RWPE2 (cell line): ENCODE measurements at regions not wholly inside any gene's neighbourhood (a gene's known extent, or its start where the extent isn't known, plus 50 kb on each side); places are given as distances from the start of the nearest gene placed in this dataset.

Source experiments
- ATAC-seq: fragments of 200-7000 bp; cut with Tn5 transposase; 3 replicates; pipeline ENCODE4 v1.9.1; 2021; ENCODE audit warnings: low read depth
- DNase-seq: peaks from one replicate; pipeline ENCODE4 v3.0.0-alpha.2; 2020; ENCODE audit warnings: low spot score
- H3K27ac ChIP-seq: fragments of 450-650 bp; 2 replicates; pipeline ENCODE4 v1.5.1; 2017; ENCODE audit warnings: mild to moderate bottlenecking; ENCODE audit not compliant: poor library complexity, severe bottlenecking
- H3K27me3 ChIP-seq: fragments of 250-450 bp; sonication (Bioruptor Pico); 2 replicates; pipeline ENCODE4 v1.5.1; 2021; ENCODE audit warnings: mild to moderate bottlenecking, moderate library complexity; ENCODE audit not compliant: insufficient read depth, poor library complexity, severe bottlenecking
- H3K36me3 ChIP-seq: fragments of 250-450 bp; sonication (Bioruptor Pico); 2 replicates; pipeline ENCODE4 v1.5.1; 2020; ENCODE audit warnings: low read depth, mild to moderate bottlenecking, moderate library complexity
- H3K4me1 ChIP-seq: fragments of 250-450 bp; sonication (Bioruptor Pico); 2 replicates; pipeline ENCODE4 v1.5.1; 2021; ENCODE audit warnings: mild to moderate bottlenecking, moderate library complexity; ENCODE audit not compliant: insufficient read depth, poor library complexity, severe bottlenecking
- H3K4me3 ChIP-seq: fragments of 250-450 bp; sonication (Bioruptor Pico); 2 replicates; pipeline ENCODE4 v1.5.1; 2021; ENCODE audit warnings: mild to moderate bottlenecking, moderate library complexity; ENCODE audit not compliant: severe bottlenecking
- H3K9me3 ChIP-seq: fragments of 250-450 bp; sonication (Bioruptor Pico); 2 replicates; pipeline ENCODE4 v1.5.1; 2021; ENCODE audit warnings: mild to moderate bottlenecking, moderate library complexity; ENCODE audit not compliant: severe bottlenecking
- TF ChIP-seq, protein P1 (sequence below): fragments of 450-650 bp; IDR thresholded peaks from one replicate; pipeline ENCODE4 v1.5.1; 2017; ENCODE audit warnings: mild to moderate bottlenecking, moderate library complexity; ENCODE audit not compliant: poor library complexity, severe bottlenecking

DNA sequence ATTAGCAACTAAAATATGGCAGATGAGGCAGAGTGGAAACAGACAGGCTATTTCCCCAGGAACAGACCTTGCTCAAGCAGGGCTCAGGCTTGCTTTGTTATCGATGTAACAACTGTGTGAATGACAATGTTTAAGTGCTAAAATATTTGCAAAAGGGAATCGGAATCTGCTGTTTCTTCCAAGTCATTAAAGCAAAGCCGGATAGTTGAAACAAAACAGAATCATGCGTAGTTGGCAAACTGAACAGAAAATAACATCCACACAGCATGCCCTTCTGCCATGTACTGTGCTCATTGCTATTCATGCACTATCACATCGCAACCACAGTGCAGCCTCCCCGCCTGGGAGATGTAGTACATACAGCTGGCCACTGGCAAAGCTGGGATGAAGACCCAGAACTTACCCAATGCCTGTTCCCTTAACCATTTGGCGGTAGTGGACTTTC lies 799.1 kb downstream of the DIAPH3 start:
- peaks cover 5% of the 10 kb centered on the region for H3K27me3 ChIP-seq
- no peak for ATAC-seq
- no peaks in the 10 kb centered on the region for H3K4me1 ChIP-seq
- DNase-seq, result no peak
- no peak overlapping the region for H3K4me3 ChIP-seq
- no peaks in the 10 kb centered on the region for H3K36me3 ChIP-seq
- H3K27ac ChIP-seq, result no peak overlapping the region
- TF ChIP-seq, protein P1, sequence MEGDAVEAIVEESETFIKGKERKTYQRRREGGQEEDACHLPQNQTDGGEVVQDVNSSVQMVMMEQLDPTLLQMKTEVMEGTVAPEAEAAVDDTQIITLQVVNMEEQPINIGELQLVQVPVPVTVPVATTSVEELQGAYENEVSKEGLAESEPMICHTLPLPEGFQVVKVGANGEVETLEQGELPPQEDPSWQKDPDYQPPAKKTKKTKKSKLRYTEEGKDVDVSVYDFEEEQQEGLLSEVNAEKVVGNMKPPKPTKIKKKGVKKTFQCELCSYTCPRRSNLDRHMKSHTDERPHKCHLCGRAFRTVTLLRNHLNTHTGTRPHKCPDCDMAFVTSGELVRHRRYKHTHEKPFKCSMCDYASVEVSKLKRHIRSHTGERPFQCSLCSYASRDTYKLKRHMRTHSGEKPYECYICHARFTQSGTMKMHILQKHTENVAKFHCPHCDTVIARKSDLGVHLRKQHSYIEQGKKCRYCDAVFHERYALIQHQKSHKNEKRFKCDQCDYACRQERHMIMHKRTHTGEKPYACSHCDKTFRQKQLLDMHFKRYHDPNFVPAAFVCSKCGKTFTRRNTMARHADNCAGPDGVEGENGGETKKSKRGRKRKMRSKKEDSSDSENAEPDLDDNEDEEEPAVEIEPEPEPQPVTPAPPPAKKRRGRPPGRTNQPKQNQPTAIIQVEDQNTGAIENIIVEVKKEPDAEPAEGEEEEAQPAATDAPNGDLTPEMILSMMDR, result no peak
- H3K9me3 ChIP-seq, result no peaks in the 10 kb centered on the region

DNA sequence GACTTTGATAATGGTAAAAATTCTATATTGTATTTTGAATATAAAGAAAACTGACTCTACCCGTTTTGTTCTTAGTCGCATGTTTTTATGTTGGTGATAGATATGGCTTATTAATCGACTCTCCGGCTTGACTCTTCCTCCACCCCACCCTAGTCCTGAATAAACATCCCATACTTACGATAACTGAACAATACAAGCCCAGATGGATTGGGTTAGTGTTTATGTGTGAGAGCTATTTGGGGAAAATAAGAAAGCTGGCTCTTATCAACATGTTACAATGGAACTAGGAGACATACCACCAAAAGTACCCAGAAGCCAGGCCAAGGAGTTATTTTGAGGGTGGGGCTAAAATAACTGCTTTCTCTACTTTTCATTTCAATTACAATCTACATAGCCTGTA lies 796.3 kb downstream of the DIAPH3 start:
- H3K4me1 ChIP-seq, result no peaks in the 10 kb centered on the region
- no peak for ATAC-seq
- TF ChIP-seq, protein P1, result no peak
- no peaks in the 10 kb centered on the region for H3K36me3 ChIP-seq
- H3K4me3 ChIP-seq, result no peak overlapping the region
- no peak overlapping the region for H3K27ac ChIP-seq
- no peak for DNase-seq
- peaks cover 5% of the 10 kb centered on the region for H3K27me3 ChIP-seq
- H3K9me3 ChIP-seq, result no peaks in the 10 kb centered on the region

DNA sequence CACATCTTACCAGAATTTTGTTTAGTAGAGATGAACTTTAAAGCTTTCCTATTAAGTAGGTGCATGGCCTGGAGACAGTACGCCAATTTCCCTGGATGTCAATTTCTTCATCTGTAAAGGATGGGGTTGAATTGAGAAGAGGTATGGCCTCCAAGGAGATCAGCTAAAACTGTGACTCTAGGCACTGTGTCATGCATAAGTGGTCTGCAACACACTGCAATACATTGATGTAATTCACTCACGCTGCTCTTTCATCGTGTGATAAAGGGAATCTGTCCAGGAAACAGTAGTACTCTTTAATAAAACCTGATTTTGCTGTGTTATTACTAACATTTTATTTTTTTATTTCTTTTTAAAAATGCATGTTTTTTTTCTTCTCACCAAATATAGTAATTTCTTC lies 795.8 kb downstream of the DIAPH3 start:
- TF ChIP-seq, protein P1, result no peak
- no peak overlapping the region for H3K4me3 ChIP-seq
- ATAC-seq (no peak), DNase-seq (no peak)
- no peaks in the 10 kb centered on the region for H3K9me3 ChIP-seq
- H3K4me1 ChIP-seq, result no peaks in the 10 kb centered on the region
- peaks cover 5% of the 10 kb centered on the region for H3K27me3 ChIP-seq
- no peak overlapping the region for H3K27ac ChIP-seq
- no peaks in the 10 kb centered on the region for H3K36me3 ChIP-seq

DNA sequence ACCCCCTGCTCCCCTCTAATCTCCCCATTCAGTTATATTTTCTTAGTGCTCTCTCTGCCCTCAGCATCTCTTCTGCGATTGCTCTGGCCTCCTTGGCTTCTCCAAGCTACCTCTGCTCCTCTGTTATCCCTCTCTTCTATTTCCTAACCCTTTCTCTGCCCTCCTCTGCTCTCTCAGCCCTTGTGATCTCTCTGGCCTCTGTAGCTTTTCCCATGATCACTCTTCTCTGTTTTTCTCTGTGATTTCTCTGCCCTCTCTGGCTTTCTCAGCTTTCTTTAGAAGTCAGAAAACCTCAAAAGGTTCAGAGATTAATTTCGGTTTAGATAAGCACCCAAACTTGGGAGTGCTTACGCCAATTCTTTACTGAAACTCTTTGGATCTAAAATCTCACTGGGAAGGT lies 795.0 kb downstream of the DIAPH3 start:
- DNase-seq, result no peak
- ATAC-seq, result no peak
- TF ChIP-seq, protein P1, result no peak

DNA sequence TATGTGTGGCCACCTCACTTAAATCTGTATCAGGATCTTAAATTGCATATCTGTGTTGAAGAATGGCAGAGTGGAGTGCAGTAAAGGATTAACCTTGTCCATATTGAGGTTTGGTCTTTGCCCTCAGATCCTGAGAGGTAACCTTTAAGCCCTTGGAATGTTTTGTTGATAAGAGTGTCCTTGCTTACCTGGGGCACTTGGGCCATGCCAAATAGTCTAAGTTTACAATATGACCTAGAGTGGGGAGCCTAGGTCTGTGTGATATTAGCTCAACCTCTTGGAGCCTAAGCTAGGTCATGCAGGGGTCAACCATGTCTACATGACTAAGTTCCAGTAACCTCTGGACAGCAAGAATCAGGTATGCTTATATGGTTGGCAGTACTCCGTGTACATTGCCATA lies 792.5 kb downstream of the DIAPH3 start:
- no peak overlapping the region for H3K4me3 ChIP-seq
- no peaks in the 10 kb centered on the region for H3K9me3 ChIP-seq
- H3K27ac ChIP-seq, result no peak overlapping the region
- H3K36me3 ChIP-seq, result no peaks in the 10 kb centered on the region
- DNase-seq, result no peak
- peaks cover 6% of the 10 kb centered on the region for H3K27me3 ChIP-seq
- TF ChIP-seq, protein P1, result no peak
- no peaks in the 10 kb centered on the region for H3K4me1 ChIP-seq
- no peak for ATAC-seq

More for the DNA sequence above, 795.0 kb downstream of the DIAPH3 start:
- peaks cover 6% of the 10 kb centered on the region for H3K27me3 ChIP-seq
- no peak overlapping the region for H3K4me3 ChIP-seq
- no peaks in the 10 kb centered on the region for H3K36me3 ChIP-seq
- no peaks in the 10 kb centered on the region for H3K4me1 ChIP-seq
- H3K9me3 ChIP-seq, result no peaks in the 10 kb centered on the region
- no peak overlapping the region for H3K27ac ChIP-seq
